ENCODE measurements at regions not wholly inside any gene's neighbourhood (a gene's known extent, or its start where the extent isn't known, plus 50 kb on each side); places are given as distances from the start of the nearest gene placed in this dataset.

DNA sequence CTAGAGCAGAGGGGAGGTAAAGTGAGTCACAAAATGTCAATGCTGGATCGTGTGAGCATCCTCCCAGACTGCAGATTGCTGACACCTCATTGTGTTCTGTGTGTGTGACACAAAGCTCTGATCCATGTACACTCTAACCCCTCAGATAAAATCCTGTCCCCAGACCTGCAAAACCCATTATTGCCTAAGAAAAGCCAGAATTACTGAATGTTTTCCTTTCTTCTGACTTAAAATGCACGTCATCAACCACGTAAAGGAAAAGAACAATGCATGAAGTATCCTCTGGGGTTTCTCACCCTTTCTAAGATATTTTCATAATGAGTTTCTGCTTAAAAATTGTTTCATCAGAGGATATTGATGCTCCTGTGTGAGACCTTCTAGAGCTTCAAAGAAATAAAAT is 218.0 kb upstream of the PREP start:
- Mint-ChIP-seq H3K4me1 (peaks cover 5% of the 10 kb centered on the region), H3K9me3 (peaks cover 3% of the 10 kb centered on the region), H3K27me3 (ENCODE audit: low read depth) (no peaks in the 10 kb centered on the region), H3K36me3 (no peaks in the 10 kb centered on the region), H3K4me3 (no peak overlapping the region), H3K27ac (no peak overlapping the region)
- no peak for DNase-seq (ENCODE audit: low spot score in 2 of 2, unreplicated experiment in 2 of 2)
- TF ChIP-seq, protein P1, sequence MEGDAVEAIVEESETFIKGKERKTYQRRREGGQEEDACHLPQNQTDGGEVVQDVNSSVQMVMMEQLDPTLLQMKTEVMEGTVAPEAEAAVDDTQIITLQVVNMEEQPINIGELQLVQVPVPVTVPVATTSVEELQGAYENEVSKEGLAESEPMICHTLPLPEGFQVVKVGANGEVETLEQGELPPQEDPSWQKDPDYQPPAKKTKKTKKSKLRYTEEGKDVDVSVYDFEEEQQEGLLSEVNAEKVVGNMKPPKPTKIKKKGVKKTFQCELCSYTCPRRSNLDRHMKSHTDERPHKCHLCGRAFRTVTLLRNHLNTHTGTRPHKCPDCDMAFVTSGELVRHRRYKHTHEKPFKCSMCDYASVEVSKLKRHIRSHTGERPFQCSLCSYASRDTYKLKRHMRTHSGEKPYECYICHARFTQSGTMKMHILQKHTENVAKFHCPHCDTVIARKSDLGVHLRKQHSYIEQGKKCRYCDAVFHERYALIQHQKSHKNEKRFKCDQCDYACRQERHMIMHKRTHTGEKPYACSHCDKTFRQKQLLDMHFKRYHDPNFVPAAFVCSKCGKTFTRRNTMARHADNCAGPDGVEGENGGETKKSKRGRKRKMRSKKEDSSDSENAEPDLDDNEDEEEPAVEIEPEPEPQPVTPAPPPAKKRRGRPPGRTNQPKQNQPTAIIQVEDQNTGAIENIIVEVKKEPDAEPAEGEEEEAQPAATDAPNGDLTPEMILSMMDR (IDR thresholded peaks at IDR 0.05; ENCODE audit: unreplicated experiment) = no peak

DNA sequence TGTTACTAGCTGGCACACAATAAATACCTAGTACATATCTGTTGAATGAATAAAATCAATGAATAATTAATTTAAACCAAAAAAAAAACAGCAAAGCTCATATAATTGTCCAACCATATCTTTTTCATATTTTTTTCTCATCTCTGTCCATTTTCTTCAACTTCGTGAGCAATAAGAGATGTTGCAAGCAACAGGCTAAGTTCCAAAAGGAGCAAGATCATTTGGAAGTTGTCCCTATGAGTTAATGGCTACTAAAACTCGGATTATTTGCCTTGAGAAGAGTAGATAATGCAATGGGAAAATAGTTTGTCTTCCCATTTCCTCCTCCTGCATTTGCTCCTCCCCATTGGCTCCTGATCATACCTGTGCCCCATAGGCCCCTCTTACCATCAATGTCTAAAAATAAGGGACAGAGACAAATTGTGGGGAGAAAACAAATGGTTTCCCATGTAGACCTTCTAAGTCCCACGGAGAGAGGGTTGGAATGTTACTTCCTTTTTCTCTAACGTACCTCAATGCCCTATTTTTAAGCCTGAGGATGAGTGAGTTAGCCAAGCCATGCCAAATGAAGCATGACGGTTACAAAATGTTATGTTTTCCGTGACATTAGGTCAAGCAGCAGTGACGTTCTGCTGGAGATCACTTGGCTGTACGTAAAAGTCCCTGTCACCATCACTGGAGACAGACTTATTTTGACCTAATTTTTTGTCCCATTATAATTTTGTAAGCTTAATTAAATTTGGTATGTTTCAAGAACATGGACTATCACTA is 217.3 kb upstream of the PREP start:
- Mint-ChIP-seq H3K27me3 (ENCODE audit: low read depth) (no peaks in the 10 kb centered on the region), H3K4me3 (no peak overlapping the region), H3K36me3 (no peaks in the 10 kb centered on the region), H3K27ac (no peak overlapping the region), H3K4me1 (peaks cover 5% of the 10 kb centered on the region), H3K9me3 (peaks cover 4% of the 10 kb centered on the region)
- DNase-seq (ENCODE audit: low spot score in 2 of 2, unreplicated experiment in 2 of 2) = no peak
- TF ChIP-seq, protein P1 (IDR thresholded peaks at IDR 0.05; ENCODE audit: unreplicated experiment) = no peak

DNA sequence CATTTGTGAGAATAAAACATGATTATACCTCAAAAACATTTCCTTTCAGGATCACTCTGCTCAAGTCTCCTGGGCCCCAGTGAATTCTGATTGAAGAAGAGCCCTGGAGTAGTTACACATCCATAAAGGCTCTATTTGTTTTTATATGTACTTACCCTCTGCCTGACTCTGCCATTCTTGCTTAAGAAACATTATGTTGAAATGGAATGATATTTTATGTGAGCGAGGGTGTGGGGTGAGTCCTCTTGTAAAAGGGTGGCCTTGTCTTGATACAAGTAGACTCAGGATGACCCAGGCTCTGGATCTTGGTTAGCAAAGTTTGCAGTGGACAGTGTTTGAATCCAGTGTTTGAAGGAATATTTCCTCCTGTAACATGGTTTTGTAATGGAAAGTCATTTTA is 215.4 kb upstream of the PREP start:
- Mint-ChIP-seq H3K9me3 (peaks cover 13% of the 10 kb centered on the region), H3K27me3 (ENCODE audit: low read depth) (no peaks in the 10 kb centered on the region), H3K27ac (no peak overlapping the region), H3K4me1 (no peaks in the 10 kb centered on the region), H3K4me3 (no peak overlapping the region), H3K36me3 (no peaks in the 10 kb centered on the region)
- TF ChIP-seq, protein P1 (IDR thresholded peaks at IDR 0.05; ENCODE audit: unreplicated experiment) = no peak
- no peak for DNase-seq (ENCODE audit: low spot score in 2 of 2, unreplicated experiment in 2 of 2)

DNA sequence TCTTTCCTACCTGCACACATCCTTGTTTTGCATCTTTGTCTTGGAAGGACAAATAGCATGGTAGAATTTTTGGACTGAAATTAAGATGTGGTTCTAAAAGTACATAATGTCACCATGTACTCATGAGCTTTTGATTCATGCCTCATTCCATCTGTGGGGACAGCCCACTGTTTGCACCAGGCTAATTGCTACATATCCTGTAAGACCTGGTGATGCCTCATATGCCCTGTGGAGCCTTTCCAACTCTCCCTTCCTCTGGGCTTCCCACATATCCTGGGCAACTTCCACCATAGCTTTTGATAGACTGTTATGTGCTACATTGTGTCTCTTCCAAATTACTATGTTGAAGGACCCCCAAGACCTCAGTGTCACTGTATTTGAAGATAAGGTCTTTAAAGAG is 213.6 kb upstream of the PREP start:
- TF ChIP-seq, protein P1 (IDR thresholded peaks at IDR 0.05; ENCODE audit: unreplicated experiment) = no peak
- no peaks in the 10 kb centered on the region for H3K27me3 Mint-ChIP-seq (ENCODE audit: low read depth)
- H3K4me3 Mint-ChIP-seq = no peak overlapping the region
- DNase-seq (ENCODE audit: low spot score in 2 of 2, unreplicated experiment in 2 of 2) = no peak
- no peak overlapping the region for H3K27ac Mint-ChIP-seq
- H3K9me3 Mint-ChIP-seq = peaks cover 13% of the 10 kb centered on the region
- H3K4me1 Mint-ChIP-seq = no peaks in the 10 kb centered on the region
- H3K36me3 Mint-ChIP-seq = no peaks in the 10 kb centered on the region

DNA sequence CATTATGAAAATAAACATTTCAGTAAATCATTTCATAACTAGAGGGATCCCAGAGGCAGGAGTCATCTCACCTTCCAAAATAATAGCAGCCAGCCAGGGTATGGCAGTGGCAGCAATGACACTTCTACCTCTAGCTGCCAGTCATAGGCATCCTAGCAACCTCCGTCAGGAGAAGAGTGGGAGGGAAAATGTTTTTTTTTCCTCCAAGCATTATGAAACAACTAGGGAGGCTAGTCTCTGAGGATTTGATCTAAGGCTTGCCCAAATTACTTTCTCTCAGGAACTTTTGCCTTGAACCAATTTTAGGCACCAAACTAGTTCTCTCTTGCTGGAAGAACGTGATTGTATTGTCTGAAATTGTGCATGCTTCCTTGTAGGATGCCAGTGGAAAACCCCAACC is 208.7 kb upstream of the PREP start:
- no peaks in the 10 kb centered on the region for H3K27me3 Mint-ChIP-seq (ENCODE audit: low read depth)
- H3K4me3 Mint-ChIP-seq = no peak overlapping the region
- H3K27ac Mint-ChIP-seq = no peak overlapping the region
- DNase-seq (ENCODE audit: low spot score in 2 of 2, unreplicated experiment in 2 of 2) = no peak
- no peaks in the 10 kb centered on the region for H3K36me3 Mint-ChIP-seq
- H3K9me3 Mint-ChIP-seq = peaks cover 9% of the 10 kb centered on the region
- TF ChIP-seq, protein P1 (IDR thresholded peaks at IDR 0.05; ENCODE audit: unreplicated experiment) = no peak
- peaks cover 13% of the 10 kb centered on the region for H3K4me1 Mint-ChIP-seq
